Spleen (tissue), 7 donors: ENCODE measurements at regions not wholly inside any gene's neighbourhood (a gene's known extent, or its start where the extent isn't known, plus 50 kb on each side); places are given as distances from the start of the nearest gene placed in this dataset.

ENCODE experiments used
- POLR2A ChIP-seq, 3 donors: fragments of 450-650 bp; IDR thresholded peaks; one replicate each; pipeline ENCODE4 v1.5.1; 2017; ENCODE audit warnings: antibody characterized with exemption in 3 of 3, mild to moderate bottlenecking in 1 of 3
- POLR2AphosphoS5 ChIP-seq, 3 donors: sonication (generic); formaldehyde crosslinking; IDR thresholded peaks; one replicate each; pipeline ENCODE4 v1.5.1; 2017; ENCODE audit warnings: antibody characterized with exemption in 3 of 3
- TF ChIP-seq, protein P1 (sequence below), 11 experiments: fragments of 200-600 bp in 7 of 11; fragments of 450-650 bp in 4 of 11; sonication (generic) in 4 of 11; IDR thresholded peaks in 8 of 11; conservative IDR thresholded peaks in 3 of 11; 1 replicate in 7 of 11; 2 replicates in 4 of 11; pipeline versions ENCODE4 v1.4.0 to v1.8.0; 2016 to 2021; ENCODE audit warnings: antibody characterized with exemption in 11 of 11, inconsistent platforms in 4 of 11, mild to moderate bottlenecking in 1 of 11
- donor health status: DM: no; HTN: no; CAD: no; lungs with moderate emphysema.
- donor health status: DM: no; HTN: no; CAD: no.
- donor health status: DM: no; HTN: no; CAD: no.

DNA sequence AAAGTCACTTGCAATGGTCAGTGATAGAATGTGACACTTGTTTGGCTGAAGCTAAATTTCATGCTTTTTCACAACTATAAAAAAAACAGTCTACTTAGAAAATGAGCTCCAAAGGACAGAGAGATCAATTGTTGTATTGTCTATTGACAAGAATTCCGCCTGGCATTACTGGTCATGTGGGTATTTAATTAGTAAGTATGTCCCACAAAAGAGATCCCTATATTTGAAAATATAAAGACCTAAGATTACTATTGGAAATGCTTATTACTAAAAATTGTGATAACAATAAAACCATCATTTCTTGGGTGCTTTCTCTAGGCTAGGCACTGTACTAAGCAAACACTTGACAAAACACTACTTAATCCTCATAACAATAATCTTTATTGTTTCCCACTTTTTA is 745.2 kb upstream of the C9orf72 start:
- TF ChIP-seq, protein P1, sequence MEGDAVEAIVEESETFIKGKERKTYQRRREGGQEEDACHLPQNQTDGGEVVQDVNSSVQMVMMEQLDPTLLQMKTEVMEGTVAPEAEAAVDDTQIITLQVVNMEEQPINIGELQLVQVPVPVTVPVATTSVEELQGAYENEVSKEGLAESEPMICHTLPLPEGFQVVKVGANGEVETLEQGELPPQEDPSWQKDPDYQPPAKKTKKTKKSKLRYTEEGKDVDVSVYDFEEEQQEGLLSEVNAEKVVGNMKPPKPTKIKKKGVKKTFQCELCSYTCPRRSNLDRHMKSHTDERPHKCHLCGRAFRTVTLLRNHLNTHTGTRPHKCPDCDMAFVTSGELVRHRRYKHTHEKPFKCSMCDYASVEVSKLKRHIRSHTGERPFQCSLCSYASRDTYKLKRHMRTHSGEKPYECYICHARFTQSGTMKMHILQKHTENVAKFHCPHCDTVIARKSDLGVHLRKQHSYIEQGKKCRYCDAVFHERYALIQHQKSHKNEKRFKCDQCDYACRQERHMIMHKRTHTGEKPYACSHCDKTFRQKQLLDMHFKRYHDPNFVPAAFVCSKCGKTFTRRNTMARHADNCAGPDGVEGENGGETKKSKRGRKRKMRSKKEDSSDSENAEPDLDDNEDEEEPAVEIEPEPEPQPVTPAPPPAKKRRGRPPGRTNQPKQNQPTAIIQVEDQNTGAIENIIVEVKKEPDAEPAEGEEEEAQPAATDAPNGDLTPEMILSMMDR (IDR thresholded peaks at IDR 0.05 in 8 of 11, conservative IDR thresholded peaks at IDR 0.05 in 3 of 11) = no peak
- no peak for TF ChIP-seq POLR2A (IDR thresholded peaks at IDR 0.05)
- TF ChIP-seq POLR2AphosphoS5 (IDR thresholded peaks at IDR 0.05) = no peak
